HG03460 (cell line): ENCODE measurements at regions not wholly inside any gene's neighbourhood (a gene's known extent, or its start where the extent isn't known, plus 50 kb on each side); places are given as distances from the start of the nearest gene placed in this dataset.

Source experiments
- ATAC-seq: cut with Tn5 transposase; IDR thresholded peaks from one replicate; pipeline ENCODE4 v1.9.1; 2021; ENCODE audit not compliant: unreplicated experiment

DNA sequence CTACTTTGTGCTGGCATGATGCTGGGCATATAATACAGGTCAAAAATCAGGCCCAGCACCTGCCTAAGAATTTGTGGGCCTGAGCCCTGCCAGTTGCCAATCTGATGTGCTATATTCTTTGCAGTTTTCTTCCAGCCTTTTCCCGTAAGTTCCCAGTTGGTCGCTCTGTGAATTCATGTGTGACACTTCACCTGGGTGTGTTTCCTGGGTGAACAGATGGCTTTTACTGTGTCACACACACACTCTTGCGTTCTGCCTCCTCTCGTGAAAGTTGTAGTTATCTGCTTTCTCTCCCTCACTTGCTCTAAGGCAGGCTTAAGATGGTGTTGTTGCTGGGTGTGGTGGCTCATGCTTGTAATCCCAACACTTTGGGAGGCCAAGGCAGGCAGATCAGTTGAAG lies 153.5 kb upstream of the DMRT1 start:
- ATAC-seq = no peak

DNA sequence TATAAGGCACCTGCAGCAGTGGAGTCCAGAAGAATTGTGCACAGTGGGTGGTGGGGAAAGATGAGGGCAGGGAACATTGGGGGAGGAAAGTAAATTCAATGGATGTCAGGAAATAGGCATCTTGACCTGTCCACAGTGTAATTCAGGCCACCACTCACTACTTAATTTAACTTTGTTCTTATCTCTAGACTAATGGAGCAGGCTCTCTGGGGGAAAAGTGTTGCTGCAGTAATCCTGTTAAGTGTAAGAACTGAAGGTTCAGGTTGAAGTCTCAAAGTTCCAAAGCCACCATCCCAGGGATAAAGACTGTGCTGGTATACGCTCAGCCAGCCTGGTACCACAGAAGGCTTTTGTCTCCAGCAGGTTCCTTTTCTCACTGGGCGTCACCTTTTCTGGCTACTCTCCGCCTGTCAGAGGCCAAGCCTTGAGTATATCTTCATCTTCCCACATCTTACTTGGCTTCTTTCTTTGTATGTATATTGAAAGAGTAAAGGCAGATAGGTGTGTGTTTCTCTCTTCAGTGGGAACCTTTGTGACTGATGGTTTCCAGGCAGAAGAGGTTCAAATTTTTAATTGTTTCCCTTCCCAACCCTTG lies 150.9 kb upstream of the DMRT1 start:
- no peak for ATAC-seq

GRCh38 chr9:691825-692400 lies 149.6 kb upstream of the DMRT1 start:
- ATAC-seq = no peak

- ATAC-seq = no peak
Measured at GRCh38 chr9:692636-693129, 148.8 kb upstream of the DMRT1 start.

DNA sequence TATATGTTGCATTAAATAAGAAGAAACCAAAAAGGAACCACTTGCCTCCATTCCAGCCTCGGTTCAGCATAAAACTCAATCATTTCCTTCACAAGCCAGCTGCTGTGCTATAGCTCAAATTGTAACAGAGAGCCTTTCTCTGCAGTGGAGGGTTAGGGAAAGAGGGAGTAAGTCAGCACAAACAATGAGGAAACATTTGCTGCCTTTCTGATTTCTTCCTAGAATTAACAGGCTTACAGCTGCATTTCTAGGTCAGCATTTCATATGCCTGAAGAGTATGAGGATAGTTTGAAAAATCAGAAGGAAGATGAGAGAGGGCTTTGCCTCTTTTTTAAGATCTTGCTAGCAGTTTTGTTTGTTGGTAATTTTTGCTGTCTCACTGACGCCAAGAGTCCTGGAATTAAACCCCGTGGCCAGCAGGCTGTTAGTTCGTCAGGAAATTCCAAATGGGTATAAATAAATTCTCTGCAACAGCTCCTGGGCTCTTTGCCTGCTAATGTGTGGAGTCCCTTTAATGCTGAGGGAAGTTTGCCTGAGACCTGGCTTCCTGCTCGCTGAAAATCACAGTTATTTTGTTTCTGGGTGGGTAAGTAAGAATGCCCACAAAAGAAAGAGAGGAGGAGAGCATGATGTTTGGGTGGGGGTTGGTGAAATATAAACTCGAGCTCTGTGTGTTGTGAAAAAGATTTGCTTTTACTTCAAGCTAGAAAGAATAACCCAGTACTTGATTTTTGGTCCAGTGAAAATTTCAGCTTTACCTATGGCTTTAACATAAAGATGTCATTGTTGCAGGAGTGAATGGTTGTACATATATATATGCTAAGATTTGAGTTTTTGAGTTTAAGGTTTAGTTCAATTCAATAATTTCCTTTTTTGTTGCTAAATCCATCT lies 148.1 kb upstream of the DMRT1 start:
- ATAC-seq = no peak

GRCh38 chr9:694092-694402 lies 147.4 kb upstream of the DMRT1 start:
- no peak for ATAC-seq

DNA sequence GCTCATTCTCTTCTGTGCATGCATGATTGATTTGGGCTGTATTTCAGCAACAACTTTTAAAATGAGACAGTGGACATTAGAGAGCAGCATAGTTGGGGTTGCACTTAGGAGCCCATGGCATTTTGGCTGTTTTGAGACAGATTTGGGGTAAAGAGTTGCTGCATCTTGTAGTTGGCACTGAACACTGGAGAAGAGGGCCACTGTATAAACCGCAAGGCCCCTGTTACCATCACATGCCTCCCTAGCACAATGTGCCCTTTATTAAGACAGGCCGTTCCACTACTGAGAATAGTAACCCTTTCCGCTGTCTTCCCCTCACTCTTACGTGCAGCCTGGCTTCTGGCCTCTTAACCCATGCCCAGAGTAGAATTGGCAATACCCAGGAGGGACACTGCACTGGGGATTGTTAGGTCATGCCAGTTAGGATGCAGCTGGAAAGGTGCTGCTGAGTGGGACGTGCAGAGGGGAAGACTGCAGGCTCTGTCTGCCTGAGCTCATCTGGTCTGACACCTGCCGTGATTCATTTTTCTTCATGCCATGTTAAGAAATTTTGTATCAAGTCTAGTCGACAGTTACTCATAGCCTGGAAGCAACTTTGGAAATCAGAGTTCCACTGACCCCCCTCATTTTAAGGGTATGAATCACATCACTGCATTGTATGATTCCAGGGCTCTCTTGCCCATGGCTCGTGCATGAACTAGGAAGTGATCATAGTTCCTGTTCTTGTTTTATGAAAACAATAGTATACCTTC lies 146.9 kb upstream of the DMRT1 start:
- no peak for ATAC-seq

DNA sequence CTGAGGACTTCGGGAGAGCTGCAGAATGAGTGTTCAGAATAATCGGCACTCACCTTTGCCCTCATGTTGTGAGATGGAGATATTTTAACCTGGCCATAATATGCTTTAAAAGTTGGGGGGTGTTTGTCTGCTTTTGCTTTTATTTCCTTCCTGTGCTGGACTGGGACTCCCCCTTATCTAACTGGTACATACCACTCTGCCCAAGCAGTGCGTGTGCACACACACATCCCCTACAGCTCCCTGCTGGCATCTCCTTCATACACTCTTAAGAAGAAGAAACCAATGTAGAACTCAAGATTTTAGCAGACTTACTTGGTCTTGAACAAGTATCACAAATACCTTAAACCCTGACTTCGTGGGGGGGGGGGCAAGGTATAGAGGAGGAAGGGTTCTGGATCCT lies 146.2 kb upstream of the DMRT1 start:
- no peak for ATAC-seq

GRCh38 chr9:696332-697323 lies 144.9 kb upstream of the DMRT1 start:
- no peak for ATAC-seq

- no peak for ATAC-seq
Measured at GRCh38 chr9:698276-698675, 143.2 kb upstream of the DMRT1 start.

GRCh38 chr9:698954-699353 lies 142.5 kb upstream of the DMRT1 start:
- ATAC-seq = no peak

DNA sequence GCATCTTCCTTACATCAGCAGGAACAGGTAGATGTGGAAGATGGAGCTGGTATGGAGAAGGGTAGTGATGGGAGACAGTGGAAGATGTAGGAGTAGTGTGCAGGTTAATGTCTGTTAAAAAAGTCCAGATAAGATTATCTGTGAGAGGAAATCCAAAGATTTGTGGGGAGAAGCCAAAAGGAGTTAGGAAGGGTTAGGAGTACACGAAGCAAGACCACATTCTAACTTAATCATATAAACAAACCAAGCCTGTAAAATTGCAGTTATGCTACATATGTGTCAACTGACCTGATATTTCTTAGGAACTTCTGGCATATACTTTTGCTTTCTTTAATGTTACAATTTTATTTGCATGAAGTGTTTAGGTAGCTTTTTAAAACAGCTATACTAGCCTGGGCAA lies 142.1 kb upstream of the DMRT1 start:
- ATAC-seq = no peak

GRCh38 chr9:700365-701282 lies 140.9 kb upstream of the DMRT1 start:
- no peak for ATAC-seq

DNA sequence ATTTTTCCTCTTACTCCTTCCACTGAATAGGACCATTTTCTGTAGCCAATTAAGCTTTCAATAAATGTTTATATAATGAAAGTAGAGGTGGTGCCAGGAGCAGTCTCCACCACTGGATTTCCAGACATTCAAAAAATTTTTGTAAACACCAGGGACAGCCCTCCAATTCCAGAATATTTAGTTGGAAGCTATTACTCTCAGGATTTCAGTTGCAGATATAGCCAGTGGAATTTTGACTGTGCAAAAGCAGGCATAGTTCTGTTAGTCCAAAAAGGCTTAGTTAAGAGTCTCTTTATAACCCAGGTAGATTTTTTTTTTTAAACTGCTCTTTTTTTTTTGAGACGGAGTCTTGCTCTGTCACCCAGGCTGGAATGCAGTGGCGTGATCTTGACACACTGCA lies 138.1 kb upstream of the DMRT1 start:
- ATAC-seq = no peak

DNA sequence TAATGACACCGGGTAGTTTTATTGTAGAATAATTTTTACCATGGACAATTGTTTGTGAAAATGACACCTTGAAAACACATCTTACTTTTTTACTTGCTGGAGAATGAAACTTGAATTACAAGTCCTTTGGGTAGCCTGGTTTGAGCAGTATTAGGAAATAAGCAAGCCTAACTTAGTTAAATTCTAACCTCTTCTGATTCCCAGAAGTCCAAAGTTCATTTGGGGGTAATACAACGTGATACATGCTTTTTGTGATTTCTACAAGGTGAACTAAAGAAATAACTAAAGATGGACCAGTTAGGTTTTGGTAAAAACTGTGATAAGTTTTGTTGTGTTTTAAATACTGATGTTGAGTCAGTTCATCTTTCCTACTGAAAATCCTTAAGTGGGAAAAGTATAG lies 135.4 kb upstream of the DMRT1 start:
- no peak for ATAC-seq

GRCh38 chr9:706606-707459 lies 134.7 kb upstream of the DMRT1 start:
- no peak for ATAC-seq

GRCh38 chr9:708182-708550 lies 133.3 kb upstream of the DMRT1 start:
- no peak for ATAC-seq
